Transverse colon (tissue), 4 donors: ENCODE measurements at regions not wholly inside any gene's neighbourhood (a gene's known extent, or its start where the extent isn't known, plus 50 kb on each side); places are given as distances from the start of the nearest gene placed in this dataset.

Experiments
- EP300 ChIP-seq: sonication (generic); formaldehyde crosslinking; IDR thresholded peaks from one replicate; pipeline ENCODE4 v1.6.1; 2017; ENCODE audit warnings: antibody characterized with exemption, low read depth
- POLR2A ChIP-seq: fragments of 450-650 bp; IDR thresholded peaks from one replicate; pipeline ENCODE4 v1.6.1; 2016; ENCODE audit warnings: antibody characterized with exemption, mild to moderate bottlenecking, moderate library complexity
- POLR2AphosphoS5 ChIP-seq, 3 donors: sonication (generic); formaldehyde crosslinking; IDR thresholded peaks; one replicate each; pipeline ENCODE4 v1.6.1; 2016; ENCODE audit warnings: antibody characterized with exemption in 3 of 3
- TF ChIP-seq, protein P1 (sequence below), 5 experiments: fragments of 200-600 bp in 3 of 5; fragments of 450-650 bp in 2 of 5; sonication (generic) in 3 of 5; IDR thresholded peaks; 1 replicate in 2 of 5; 2 replicates in 3 of 5; pipeline ENCODE4 v1.5.1; 2016 to 2017; ENCODE audit warnings: antibody characterized with exemption in 5 of 5, inconsistent platforms in 3 of 5, mild to moderate bottlenecking in 2 of 5, moderate library complexity in 1 of 5

DNA sequence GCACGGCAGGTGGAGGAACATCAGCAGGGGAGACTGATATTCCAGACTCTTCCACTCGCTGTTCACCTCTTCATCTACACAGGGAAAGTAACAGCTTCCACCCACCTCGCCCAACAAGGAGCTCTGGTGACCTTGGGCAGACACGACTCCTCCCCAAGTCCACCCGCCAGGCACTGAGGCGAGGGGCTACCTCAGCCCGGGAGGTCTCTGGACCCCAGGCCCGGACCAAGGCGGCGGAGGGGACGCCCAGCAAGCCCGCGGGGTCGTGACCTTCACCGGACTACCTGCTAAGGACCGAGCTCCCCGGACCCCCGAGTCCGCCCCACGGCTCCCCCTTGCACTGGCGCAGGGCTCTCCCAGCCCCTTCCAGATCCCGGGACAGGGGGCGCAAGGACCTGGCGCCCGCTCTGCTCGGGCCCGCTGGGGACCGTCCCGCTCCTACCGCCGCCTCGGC is 70.2 kb upstream of the LPCAT1 start:
- TF ChIP-seq POLR2A (no peak), EP300 (no peak), POLR2AphosphoS5 (IDR thresholded peaks at IDR 0.05) (no peak)
- TF ChIP-seq, protein P1, sequence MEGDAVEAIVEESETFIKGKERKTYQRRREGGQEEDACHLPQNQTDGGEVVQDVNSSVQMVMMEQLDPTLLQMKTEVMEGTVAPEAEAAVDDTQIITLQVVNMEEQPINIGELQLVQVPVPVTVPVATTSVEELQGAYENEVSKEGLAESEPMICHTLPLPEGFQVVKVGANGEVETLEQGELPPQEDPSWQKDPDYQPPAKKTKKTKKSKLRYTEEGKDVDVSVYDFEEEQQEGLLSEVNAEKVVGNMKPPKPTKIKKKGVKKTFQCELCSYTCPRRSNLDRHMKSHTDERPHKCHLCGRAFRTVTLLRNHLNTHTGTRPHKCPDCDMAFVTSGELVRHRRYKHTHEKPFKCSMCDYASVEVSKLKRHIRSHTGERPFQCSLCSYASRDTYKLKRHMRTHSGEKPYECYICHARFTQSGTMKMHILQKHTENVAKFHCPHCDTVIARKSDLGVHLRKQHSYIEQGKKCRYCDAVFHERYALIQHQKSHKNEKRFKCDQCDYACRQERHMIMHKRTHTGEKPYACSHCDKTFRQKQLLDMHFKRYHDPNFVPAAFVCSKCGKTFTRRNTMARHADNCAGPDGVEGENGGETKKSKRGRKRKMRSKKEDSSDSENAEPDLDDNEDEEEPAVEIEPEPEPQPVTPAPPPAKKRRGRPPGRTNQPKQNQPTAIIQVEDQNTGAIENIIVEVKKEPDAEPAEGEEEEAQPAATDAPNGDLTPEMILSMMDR (IDR thresholded peaks at IDR 0.05), result no peak
